CD4-positive, alpha-beta memory T cell (primary cell): ENCODE measurements at regions not wholly inside any gene's neighbourhood (a gene's known extent, or its start where the extent isn't known, plus 50 kb on each side); places are given as distances from the start of the nearest gene placed in this dataset.

ENCODE experiments used
- CTCF ChIA-PET: fragments of 350-600 bp; sonication (Branson Sonifier 250); formaldehyde crosslinking; loops from one replicate; lab custom pipeline; 2021; ENCODE audit warnings: inconsistent platforms; ENCODE audit not compliant: partially characterized antibody; lab: Charles Lee
- POLR2A ChIA-PET: fragments of 350-600 bp; sonication (Branson Sonifier 250); formaldehyde crosslinking; loops from one replicate; lab custom pipeline; 2021; ENCODE audit not compliant: partially characterized antibody; lab: Charles Lee
- DNase-seq, 5 donors: peaks; one replicate each; pipeline versions ENCODE4 v3.0.0 to v3.0.0-alpha.2; 2020 to 2022; ENCODE audit warnings: mixed read lengths in 1 of 5
- H3K27ac ChIP-seq: one replicate; pipeline ENCODE4 v1.7.0; 2013; ENCODE audit warnings: low read depth, low read length
- H3K27me3 ChIP-seq: 2 replicates; pipeline ENCODE4 v1.7.0; 2013; ENCODE audit warnings: mild to moderate bottlenecking, low read length, moderate library complexity; ENCODE audit not compliant: insufficient read depth
- H3K36me3 ChIP-seq: 2 replicates; pipeline ENCODE4 v1.7.0; 2013; ENCODE audit warnings: mild to moderate bottlenecking, low read length, moderate library complexity; ENCODE audit not compliant: insufficient read depth
- H3K4me1 ChIP-seq: 2 replicates; pipeline ENCODE4 v1.7.0; 2013; ENCODE audit warnings: mild to moderate bottlenecking, low read length, moderate library complexity; ENCODE audit not compliant: insufficient read depth
- H3K4me3 ChIP-seq, 2 donors: one replicate each; pipeline ENCODE4 v1.7.0; 2013; ENCODE audit warnings: low read length in 2 of 2, mild to moderate bottlenecking in 1 of 2
- H3K9me3 ChIP-seq, 2 donors: one replicate each; pipeline ENCODE4 v1.7.0; 2013; ENCODE audit warnings: low read length in 2 of 2, control low read depth in 1 of 2; ENCODE audit not compliant: control insufficient read depth in 1 of 2
- H3K27ac Mint-ChIP-seq, 7 donors: one replicate each; pipeline ENCODE4 v1.8.0; 2020 to 2021; ENCODE audit warnings: mixed read lengths in 7 of 7, mild to moderate bottlenecking in 6 of 7, inconsistent platforms in 3 of 7, moderate library complexity in 3 of 7
- H3K27me3 Mint-ChIP-seq, 2 donors: one replicate each; pipeline ENCODE4 v1.8.0; 2020 to 2021; ENCODE audit warnings: mixed read lengths in 2 of 2
- H3K36me3 Mint-ChIP-seq, 2 donors: one replicate each; pipeline ENCODE4 v1.8.0; 2020 to 2021; ENCODE audit warnings: mixed read lengths in 2 of 2, inconsistent platforms in 1 of 2, mild to moderate bottlenecking in 1 of 2
- H3K4me1 Mint-ChIP-seq, 4 donors: one replicate each; pipeline ENCODE4 v1.8.0; 2020 to 2021; ENCODE audit warnings: mixed read lengths in 4 of 4, mild to moderate bottlenecking in 1 of 4
- H3K4me3 Mint-ChIP-seq, 8 donors: one replicate each; pipeline ENCODE4 v1.8.0; 2020 to 2021; ENCODE audit warnings: mixed read lengths in 8 of 8, mild to moderate bottlenecking in 7 of 8, moderate library complexity in 6 of 8, inconsistent platforms in 3 of 8
- H3K9me3 Mint-ChIP-seq, 8 donors: one replicate each; pipeline ENCODE4 v1.8.0; 2020 to 2021; ENCODE audit warnings: mixed read lengths in 8 of 8, mild to moderate bottlenecking in 5 of 8, inconsistent platforms in 3 of 8, moderate library complexity in 1 of 8
- intact Hi-C: fragments of 100-400 bp; cut with micrococcal nuclease; formaldehyde crosslinking; loops from one replicate; pipeline ENCODE4 v1.15.1; 2023

- POLR2A ChIA-PET, result no interaction called here
- no peak overlapping the region for H3K27ac Mint-ChIP-seq
- intact Hi-C loops, result no loop called here
- CTCF ChIA-PET, result no interaction called here
- DNase-seq, result no peak
- no peaks in the 10 kb centered on the region for H3K4me1 Mint-ChIP-seq
- H3K9me3 ChIP-seq, result no peaks in the 10 kb centered on the region
- H3K27me3 Mint-ChIP-seq, result peaks cover 7 to 25% of the 10 kb centered on the region in 2 donors
- H3K27ac ChIP-seq, result no peak overlapping the region
- H3K4me1 ChIP-seq, result no peaks in the 10 kb centered on the region
- H3K4me3 ChIP-seq, result no peak overlapping the region
- H3K4me3 Mint-ChIP-seq, result no peak overlapping the region
- H3K36me3 ChIP-seq, result no peaks in the 10 kb centered on the region
- H3K36me3 Mint-ChIP-seq, result no peaks in the 10 kb centered on the region
- no peaks in the 10 kb centered on the region for H3K27me3 ChIP-seq
- H3K9me3 Mint-ChIP-seq, result peaks cover 0 to 8% (median 0%) of the 10 kb centered on the region in 8 donors
Observed at GRCh38 chr9:131800843-131801242, 61.0 kb upstream of the RAPGEF1 start.

- H3K9me3 ChIP-seq, result no peaks in the 10 kb centered on the region
- ChIA-PET CTCF (no interaction called here), POLR2A (no interaction called here)
- no peaks in the 10 kb centered on the region for H3K36me3 ChIP-seq
- H3K27me3 ChIP-seq, result no peaks in the 10 kb centered on the region
- no peak overlapping the region for H3K27ac ChIP-seq
- peaks cover 0 to 8% (median 2%) of the 10 kb centered on the region in 8 donors for H3K9me3 Mint-ChIP-seq
- no peak overlapping the region for H3K4me3 ChIP-seq
- intact Hi-C loops, result no loop called here
- no peaks in the 10 kb centered on the region for H3K4me1 ChIP-seq
- DNase-seq, result no peak
- no peak overlapping the region for H3K4me3 Mint-ChIP-seq
- peaks cover 11 to 25% of the 10 kb centered on the region in 2 donors for H3K27me3 Mint-ChIP-seq
- H3K27ac Mint-ChIP-seq, result no peak overlapping the region
- no peaks in the 10 kb centered on the region for H3K36me3 Mint-ChIP-seq
- H3K4me1 Mint-ChIP-seq, result no peaks in the 10 kb centered on the region
Observed at GRCh38 chr9:131800366-131800765, 60.5 kb upstream of the RAPGEF1 start.

GRCh38 chr9:131799177-131799823 is 59.4 kb upstream of the RAPGEF1 start:
- Mint-ChIP-seq H3K27ac (peak overlapping the region in 1 of 7 donors; percentile 21), H3K4me3 (no peak overlapping the region), H3K27me3 (peaks cover 13 to 32% of the 10 kb centered on the region in 2 donors), H3K36me3 (no peaks in the 10 kb centered on the region), H3K9me3 (peaks cover 0 to 8% (median 3%) of the 10 kb centered on the region in 8 donors), H3K4me1 (no peaks in the 10 kb centered on the region)
- POLR2A ChIA-PET, result no interaction called here
- H3K27me3 ChIP-seq, result no peaks in the 10 kb centered on the region
- H3K27ac ChIP-seq, result no peak overlapping the region
- H3K4me1 ChIP-seq, result no peaks in the 10 kb centered on the region
- no peaks in the 10 kb centered on the region for H3K9me3 ChIP-seq
- no peaks in the 10 kb centered on the region for H3K36me3 ChIP-seq
- intact Hi-C loops, result no loop called here
- CTCF ChIA-PET, result no interaction called here
- peak in 4 of 5 donors; percentile 34 to 46 (median 38) for DNase-seq
- H3K4me3 ChIP-seq, result no peak overlapping the region

GRCh38 chr9:131798246-131798645 is 58.4 kb upstream of the RAPGEF1 start:
- H3K4me1 Mint-ChIP-seq, result no peaks in the 10 kb centered on the region
- DNase-seq, result no peak
- Histone ChIP-seq H3K9me3 (no peaks in the 10 kb centered on the region), H3K4me3 (no peak overlapping the region), H3K4me1 (no peaks in the 10 kb centered on the region), H3K27ac (no peak overlapping the region), H3K36me3 (no peaks in the 10 kb centered on the region), H3K27me3 (no peaks in the 10 kb centered on the region)
- H3K27me3 Mint-ChIP-seq, result peaks cover 15 to 36% of the 10 kb centered on the region in 2 donors
- ChIA-PET POLR2A (no interaction called here), CTCF (no interaction called here)
- intact Hi-C loops, result no loop called here
- H3K27ac Mint-ChIP-seq, result no peak overlapping the region
- H3K4me3 Mint-ChIP-seq, result no peak overlapping the region
- H3K9me3 Mint-ChIP-seq, result peaks cover 0 to 8% (median 3%) of the 10 kb centered on the region in 8 donors
- H3K36me3 Mint-ChIP-seq, result no peaks in the 10 kb centered on the region

GRCh38 chr9:131794393-131794792 is 54.5 kb upstream of the RAPGEF1 start:
- H3K36me3 ChIP-seq, result no peaks in the 10 kb centered on the region
- no peak overlapping the region for H3K4me3 ChIP-seq
- H3K4me1 ChIP-seq, result no peaks in the 10 kb centered on the region
- Mint-ChIP-seq H3K9me3 (peaks cover 0 to 8% (median under 1%) of the 10 kb centered on the region in 8 donors), H3K4me3 (no peak overlapping the region), H3K27ac (no peak overlapping the region), H3K4me1 (no peaks in the 10 kb centered on the region), H3K36me3 (no peaks in the 10 kb centered on the region), H3K27me3 (peaks cover 13 to 21% of the 10 kb centered on the region in 2 donors)
- no peaks in the 10 kb centered on the region for H3K27me3 ChIP-seq
- no peak overlapping the region for H3K27ac ChIP-seq
- H3K9me3 ChIP-seq, result no peaks in the 10 kb centered on the region
- ChIA-PET POLR2A (no interaction called here), CTCF (no interaction called here)
- DNase-seq, result no peak
- intact Hi-C loops, result no loop called here

- Histone ChIP-seq H3K27ac (no peak overlapping the region), H3K9me3 (no peaks in the 10 kb centered on the region), H3K4me1 (no peaks in the 10 kb centered on the region), H3K4me3 (no peak overlapping the region), H3K36me3 (no peaks in the 10 kb centered on the region), H3K27me3 (no peaks in the 10 kb centered on the region)
- Mint-ChIP-seq H3K4me3 (no peak overlapping the region), H3K27me3 (peaks cover 23 to 24% of the 10 kb centered on the region in 2 donors), H3K36me3 (no peaks in the 10 kb centered on the region), H3K9me3 (peaks cover 0 to 6% (median 0%) of the 10 kb centered on the region in 8 donors), H3K27ac (no peak overlapping the region), H3K4me1 (no peaks in the 10 kb centered on the region)
- ChIA-PET CTCF (no interaction called here), POLR2A (no interaction called here)
- DNase-seq, result no peak
- intact Hi-C loops, result no loop called here
Observed at GRCh38 chr9:131791542-131792254, 51.8 kb upstream of the RAPGEF1 start.
